Renal cortex interstitium (tissue), 11 donors: ENCODE measurements at regions not wholly inside any gene's neighbourhood (a gene's known extent, or its start where the extent isn't known, plus 50 kb on each side); places are given as distances from the start of the nearest gene placed in this dataset.
A peak's percentile ranks its signal among the peaks of the same experiment; 100 is the strongest.

Source experiments
- DNase-seq, 11 donors: peaks; one replicate each; pipeline ENCODE4 v3.0.0-alpha.2; 2013; ENCODE audit warnings: low read depth in 9 of 11, low spot score in 4 of 11; ENCODE audit errors: extremely low read depth in 1 of 11

GRCh38 chr11:127587511-127587910, 586.9 kb upstream of the KIRREL3 start:
- DNase-seq, result no peak

- DNase-seq, result no peak
These were observed 575.6 kb upstream of the KIRREL3 start for GRCh38 chr11:127576210-127576609.

GRCh38 chr11:127574478-127574877, 573.9 kb upstream of the KIRREL3 start:
- no peak for DNase-seq

- no peak for DNase-seq
These were observed 568.3 kb upstream of the KIRREL3 start for GRCh38 chr11:127568891-127569290.

GRCh38 chr11:127567237-127567932, 566.8 kb upstream of the KIRREL3 start:
- DNase-seq, result no peak

GRCh38 chr11:127564810-127565209, 564.2 kb upstream of the KIRREL3 start:
- no peak for DNase-seq

GRCh38 chr11:127559978-127560377, 559.4 kb upstream of the KIRREL3 start:
- DNase-seq, result no peak

GRCh38 chr11:127552446-127552845, 551.9 kb upstream of the KIRREL3 start:
- DNase-seq, result no peak

GRCh38 chr11:127531167-127531566, 530.6 kb upstream of the KIRREL3 start:
- peak in 1 of 11 donors; percentile 12 for DNase-seq

GRCh38 chr11:127528297-127528696, 527.7 kb upstream of the KIRREL3 start:
- DNase-seq, result no peak

- no peak for DNase-seq
These were observed 524.0 kb upstream of the KIRREL3 start for GRCh38 chr11:127524618-127525017.

GRCh38 chr11:127521413-127521812, 520.8 kb upstream of the KIRREL3 start:
- DNase-seq, result peak in 1 of 11 donors; percentile 1

GRCh38 chr11:127507851-127508250, 507.3 kb upstream of the KIRREL3 start:
- DNase-seq, result no peak

- no peak for DNase-seq
These were observed 506.1 kb upstream of the KIRREL3 start for GRCh38 chr11:127506647-127507046.

- no peak for DNase-seq
These were observed 505.6 kb upstream of the KIRREL3 start for GRCh38 chr11:127506126-127506525.

GRCh38 chr11:127496165-127496564, 495.6 kb upstream of the KIRREL3 start:
- DNase-seq, result no peak

- no peak for DNase-seq
These were observed 492.9 kb upstream of the KIRREL3 start for GRCh38 chr11:127493330-127494022.

- DNase-seq, result no peak
These were observed 491.5 kb upstream of the KIRREL3 start for GRCh38 chr11:127492029-127492428.

GRCh38 chr11:127491589-127491988, 491.0 kb upstream of the KIRREL3 start:
- DNase-seq, result no peak

GRCh38 chr11:127490896-127491295, 490.3 kb upstream of the KIRREL3 start:
- no peak for DNase-seq

GRCh38 chr11:127485541-127485940, 485.0 kb upstream of the KIRREL3 start:
- no peak for DNase-seq
